Erythroblast (primary cell): ENCODE measurements at regions not wholly inside any gene's neighbourhood (a gene's known extent, or its start where the extent isn't known, plus 50 kb on each side); places are given as distances from the start of the nearest gene placed in this dataset.

Experiments
- DNase-seq, 2 experiments: peaks; one replicate each; lab custom pipeline; 2025; lab: John Stamatoyannopoulos, UW
- GATA1 ChIP-seq: IDR thresholded peaks from 2 replicates; pipeline ENCODE4 v1.6.1; 2011; ENCODE audit warnings: low read depth, mild to moderate bottlenecking, control low read depth, low read length, moderate library complexity
- POLR2A ChIP-seq: IDR thresholded peaks from 2 replicates; pipeline ENCODE4 v1.6.1; 2011; ENCODE audit warnings: mild to moderate bottlenecking, low read length

GRCh38 chr3:24608701-24609390 lies 114.2 kb upstream of the THRB start:
- DNase-seq: no peak
- TF ChIP-seq POLR2A (no peak), GATA1 (no peak)

GRCh38 chr3:24614359-24614758 lies 119.7 kb upstream of the THRB start:
- TF ChIP-seq POLR2A: no peak
- TF ChIP-seq GATA1: no peak
- DNase-seq: no peak

DNA sequence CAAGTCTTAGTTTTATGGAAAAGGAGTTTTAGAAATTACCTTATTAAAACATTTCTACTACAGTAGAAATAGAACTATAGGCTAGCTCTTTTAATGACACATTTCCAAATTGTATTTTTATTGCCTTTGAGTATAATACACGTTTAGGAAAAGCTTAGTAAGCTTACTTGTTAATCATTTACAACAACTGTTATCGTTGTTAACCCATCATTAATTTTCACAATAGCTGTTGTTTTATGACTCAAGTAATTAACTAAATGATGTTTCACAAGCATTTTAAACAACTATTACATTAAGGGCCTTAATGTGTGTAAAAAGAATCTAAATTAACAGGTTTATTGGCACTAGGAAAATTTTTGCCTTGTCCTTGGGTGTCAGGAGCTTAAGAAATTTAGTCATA lies 120.5 kb upstream of the THRB start:
- no peak for TF ChIP-seq POLR2A
- TF ChIP-seq GATA1: no peak
- no peak for DNase-seq

GRCh38 chr3:24616110-24616829 lies 121.6 kb upstream of the THRB start:
- TF ChIP-seq GATA1: no peak
- no peak for TF ChIP-seq POLR2A
- no peak for DNase-seq

GRCh38 chr3:24622138-24622537 lies 127.5 kb upstream of the THRB start:
- no peak for DNase-seq
- TF ChIP-seq GATA1 (no peak), POLR2A (no peak)

GRCh38 chr3:24622696-24623225 lies 128.1 kb upstream of the THRB start:
- DNase-seq: no peak
- TF ChIP-seq POLR2A (no peak), GATA1 (no peak)

- no peak for TF ChIP-seq POLR2A
- no peak for TF ChIP-seq GATA1
- no peak for DNase-seq
Observed at GRCh38 chr3:24623657-24624056, 129.0 kb upstream of the THRB start.

DNA sequence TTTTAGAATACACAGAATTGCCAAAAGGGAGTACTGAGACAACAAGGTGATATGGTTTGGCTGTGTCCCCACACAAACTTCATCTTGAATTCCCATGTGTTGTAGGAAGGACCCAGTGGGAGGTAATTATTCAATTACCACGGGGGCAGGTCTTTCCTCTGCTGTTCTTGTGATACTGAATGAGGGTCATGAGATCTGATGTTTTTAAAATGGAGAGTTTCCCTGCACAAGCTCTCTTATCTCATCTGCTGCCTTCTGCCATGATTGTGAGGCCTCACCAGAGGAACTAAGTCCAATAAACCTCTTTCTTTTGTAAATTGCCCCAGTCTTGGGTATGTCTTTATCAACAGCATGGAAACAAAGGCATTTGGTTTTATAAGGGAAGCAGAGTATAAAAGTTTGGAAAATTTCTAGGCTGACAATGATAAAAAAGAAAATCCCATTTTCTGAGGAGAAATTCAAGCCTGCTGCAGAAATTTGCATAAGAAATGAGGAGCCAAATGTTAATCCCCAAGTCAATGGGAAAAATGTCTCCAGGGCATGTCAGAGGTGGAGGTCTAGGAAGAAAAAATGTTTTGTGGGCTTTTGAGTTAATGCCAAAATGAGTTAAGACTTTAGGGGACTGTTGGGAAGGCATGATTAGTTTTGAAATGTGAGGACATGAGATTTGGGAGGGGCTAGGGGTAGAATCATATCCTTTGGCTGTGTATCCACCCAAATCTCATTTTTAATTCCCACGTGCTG lies 130.5 kb upstream of the THRB start:
- no peak for DNase-seq
- TF ChIP-seq GATA1: no peak
- TF ChIP-seq POLR2A: no peak

- no peak for TF ChIP-seq GATA1
- no peak for TF ChIP-seq POLR2A
Observed at GRCh38 chr3:24628523-24629258, 134.0 kb upstream of the THRB start.

DNA sequence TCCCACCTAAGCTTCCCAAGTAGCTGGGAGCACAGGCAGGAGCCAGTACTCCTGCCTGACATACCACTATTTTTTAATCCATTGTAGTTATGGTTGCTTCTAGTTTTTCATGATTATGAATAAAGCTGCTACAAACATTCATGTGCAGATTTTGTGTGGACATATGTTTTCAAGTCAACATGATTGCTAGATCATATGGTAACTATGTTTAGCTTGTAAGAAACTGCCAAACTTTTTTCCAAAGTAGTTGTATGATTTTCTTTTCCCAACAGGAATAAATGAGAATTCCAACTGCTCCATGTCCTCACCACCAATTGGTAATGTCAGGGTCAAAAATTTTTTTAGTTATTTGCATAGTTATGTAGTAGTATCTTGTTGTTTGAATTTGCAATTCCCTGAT lies 136.8 kb upstream of the THRB start:
- TF ChIP-seq POLR2A (no peak), GATA1 (no peak)
- no peak for DNase-seq

More at GRCh38 chr3:24628523-24629258, 134.0 kb upstream of the THRB start:
- DNase-seq: no peak

- no peak for DNase-seq
- no peak for TF ChIP-seq GATA1
Observed at GRCh38 chr3:24639061-24639460, 144.4 kb upstream of the THRB start.

- DNase-seq: no peak
- TF ChIP-seq POLR2A (no peak), GATA1 (no peak)
Observed at GRCh38 chr3:24639481-24640329, 145.1 kb upstream of the THRB start.

GRCh38 chr3:24640330-24640877 lies 145.8 kb upstream of the THRB start:
- TF ChIP-seq POLR2A (no peak), GATA1 (no peak)
- DNase-seq: peak in 1 of 2 experiments; percentile 9
